SK-N-SH (cell line): ENCODE measurements at regions not wholly inside any gene's neighbourhood (a gene's known extent, or its start where the extent isn't known, plus 50 kb on each side); places are given as distances from the start of the nearest gene placed in this dataset.

Experiments used
- CTCF ChIA-PET: fragments of 300-600, 350-600 bp; formaldehyde crosslinking; extraction: SDS; loops from one replicate; lab custom pipeline; 2021; lab: Yijun Ruan, JAX
- POLR2A ChIA-PET: fragments of 350-600 bp; sonication (Branson Sonifier 250); formaldehyde crosslinking; extraction: SDS; loops from one replicate; lab custom pipeline; 2020; ENCODE audit warnings: antibody characterized with exemption, inconsistent platforms; lab: Yijun Ruan, JAX
- DNase-seq: peaks from one replicate; pipeline ENCODE4 v3.0.0; 2012
- H2AFZ ChIP-seq: fragments of 200-600 bp; sonication (generic); 2 replicates; pipeline ENCODE4 v1.8.1; 2016; ENCODE audit warnings: antibody characterized with exemption, mild to moderate bottlenecking, low read depth
- H3F3A ChIP-seq: fragments of 200-600 bp; sonication (generic); replicated peaks from 2 replicates; pipeline ENCODE3; 2016; ENCODE audit warnings: antibody characterized with exemption, mild to moderate bottlenecking; ENCODE audit not compliant: insufficient read depth
- H3K27ac ChIP-seq, 2 experiments: fragments of 200-500 bp in 1 of 2; fragments of 200-600 bp in 1 of 2; sonication (Bioruptor generic) in 1 of 2; sonication (generic), shearing (Covaris generic) in 1 of 2; 2 replicates each; pipeline versions ENCODE4 v1.5.1 to v1.6.1; 2014 to 2016; ENCODE audit warnings: low read depth in 2 of 2, inconsistent platforms in 1 of 2, low read length in 1 of 2, mild to moderate bottlenecking in 1 of 2, mixed read lengths in 1 of 2
- H3K27me3 ChIP-seq: fragments of 200-600 bp; sonication (generic), shearing (Covaris generic); 2 replicates; pipeline ENCODE4 v1.6.1; 2016; ENCODE audit warnings: mixed run types; ENCODE audit not compliant: insufficient read depth
- H3K36me3 ChIP-seq, 2 experiments: fragments of 200-500 bp in 1 of 2; fragments of 200-600 bp in 1 of 2; sonication (Bioruptor generic) in 1 of 2; sonication (generic) in 1 of 2; replicated peaks in 1 of 2; 2 replicates each; pipeline versions ENCODE3 to v1.5.1; 2014 to 2016; ENCODE audit warnings: low read length in 1 of 2, mild to moderate bottlenecking in 1 of 2; ENCODE audit not compliant: insufficient read depth in 2 of 2, control insufficient read depth in 1 of 2
- H3K4me1 ChIP-seq, 2 experiments: fragments of 200-500 bp in 1 of 2; fragments of 200-600 bp in 1 of 2; sonication (Bioruptor generic) in 1 of 2; sonication (generic), shearing (Covaris generic) in 1 of 2; 2 replicates each; pipeline versions ENCODE4 v1.5.1 to v1.6.1; 2014 to 2016; ENCODE audit warnings: low read depth in 1 of 2, low read length in 1 of 2, mixed run types in 1 of 2; ENCODE audit not compliant: insufficient read depth in 2 of 2, control insufficient read depth in 1 of 2
- H3K4me2 ChIP-seq: fragments of 200-600 bp; sonication (generic), shearing (Covaris generic); 2 replicates; pipeline ENCODE4 v1.6.1; 2017; ENCODE audit warnings: mixed run types
- H3K4me3 ChIP-seq, 2 experiments: fragments of 200-500 bp in 1 of 2; fragments of 200-600 bp in 1 of 2; sonication (Bioruptor generic) in 1 of 2; sonication (generic), shearing (Covaris generic) in 1 of 2; 2 replicates each; pipeline versions ENCODE4 v1.5.1 to v1.8.1; 2014 to 2016; ENCODE audit warnings: low read depth in 2 of 2, inconsistent platforms in 1 of 2, low read length in 1 of 2, mild to moderate bottlenecking in 1 of 2, mixed read lengths in 1 of 2, moderate library complexity in 1 of 2
- H3K79me2 ChIP-seq: fragments of 200-600 bp; sonication (generic); 2 replicates; pipeline ENCODE4 v1.8.1; 2017; ENCODE audit warnings: mild to moderate bottlenecking; ENCODE audit not compliant: insufficient read depth
- H3K9ac ChIP-seq: fragments of 200-600 bp; sonication (generic); 2 replicates; pipeline ENCODE4 v1.6.1; 2017; ENCODE audit warnings: mixed run types
- H3K9me2 ChIP-seq: fragments of 200-600 bp; sonication (generic); 2 replicates; pipeline ENCODE4 v1.6.1; 2017; ENCODE audit warnings: mixed run types
- H3K9me3 ChIP-seq: fragments of 200-600 bp; sonication (generic); 2 replicates; pipeline ENCODE4 v1.6.1; 2017; ENCODE audit warnings: mixed run types, mild to moderate bottlenecking, moderate library complexity
- H4K20me1 ChIP-seq: fragments of 200-600 bp; sonication (generic); 2 replicates; pipeline ENCODE4 v1.6.1; 2017; ENCODE audit warnings: mild to moderate bottlenecking, mixed run types; ENCODE audit not compliant: insufficient read depth
- CHD2 ChIP-seq: fragments of 150-350 bp; IDR thresholded peaks from 2 replicates; pipeline ENCODE4 v1.6.1; 2018; ENCODE audit warnings: low read length; ENCODE audit not compliant: partially characterized antibody
- ELF1 ChIP-seq: IDR thresholded peaks from 2 replicates; pipeline ENCODE4 v1.4.0; 2012
- EZH2phosphoT487 ChIP-seq: fragments of 200-600 bp; sonication (generic); IDR thresholded peaks from 2 replicates; pipeline ENCODE4 v1.6.1; 2017; ENCODE audit warnings: low read depth, mixed run types, mild to moderate bottlenecking, antibody characterized with exemption, moderate library complexity, borderline replicate concordance
- FOSL2 ChIP-seq: IDR thresholded peaks from 2 replicates; pipeline ENCODE4 v1.4.0; 2012; ENCODE audit warnings: low read depth, mild to moderate bottlenecking, moderate library complexity, borderline replicate concordance
- FOXM1 ChIP-seq: IDR thresholded peaks from 2 replicates; pipeline ENCODE4 v1.4.0; 2012; ENCODE audit warnings: low read depth, mild to moderate bottlenecking
- GABPA ChIP-seq: IDR thresholded peaks from 2 replicates; pipeline ENCODE4 v1.4.0; 2012; ENCODE audit warnings: low read depth, mild to moderate bottlenecking
- GATA2 ChIP-seq: sonication (generic); formaldehyde crosslinking; IDR thresholded peaks from 2 replicates; pipeline ENCODE4 v1.5.0; 2020; ENCODE audit warnings: mild to moderate bottlenecking, missing genetic modification reagents
- JUND ChIP-seq: IDR thresholded peaks from 2 replicates; pipeline ENCODE4 v1.4.0; 2012
- MEF2A ChIP-seq: IDR thresholded peaks from 2 replicates; pipeline ENCODE4 v1.4.0; 2012; ENCODE audit warnings: low read depth, borderline replicate concordance
- MXI1 ChIP-seq: IDR thresholded peaks from 2 replicates; pipeline ENCODE4 v1.6.1; 2012; ENCODE audit warnings: mild to moderate bottlenecking, low read depth, low read length, improper control_type of control experiment
- NRF1 ChIP-seq: IDR thresholded peaks from 2 replicates; pipeline ENCODE4 v1.6.1; 2012; ENCODE audit warnings: low read depth, mild to moderate bottlenecking, low read length
- POLR2AphosphoS5 ChIP-seq: IDR thresholded peaks from 2 replicates; pipeline ENCODE4 v1.6.1; 2012; ENCODE audit warnings: low read depth, low read length
- RFX5 ChIP-seq: IDR thresholded peaks from 2 replicates; pipeline ENCODE4 v1.6.1; 2012; ENCODE audit warnings: mild to moderate bottlenecking, improper control_type of control experiment, low read length
- YY1 ChIP-seq: IDR thresholded peaks from 2 replicates; pipeline ENCODE4 v1.4.0; 2012; ENCODE audit warnings: low read depth, mild to moderate bottlenecking
- ZBTB33 ChIP-seq: IDR thresholded peaks from 2 replicates; pipeline ENCODE4 v1.4.0; 2012; ENCODE audit warnings: low read depth, borderline replicate concordance
- WGBS: methylation state at CpG from one replicate; pipeline ENCODE4 v1.1.6; 2017; ENCODE audit warnings: low lambda C conversion rate; 5-methylcytosine and 5-hydroxymethylcytosine counted together
- TF ChIP-seq, protein P1 (sequence below): IDR thresholded peaks from 2 replicates; pipeline ENCODE4 v1.6.1; 2012; ENCODE audit warnings: mild to moderate bottlenecking, low read depth, low read length, moderate library complexity

DNA sequence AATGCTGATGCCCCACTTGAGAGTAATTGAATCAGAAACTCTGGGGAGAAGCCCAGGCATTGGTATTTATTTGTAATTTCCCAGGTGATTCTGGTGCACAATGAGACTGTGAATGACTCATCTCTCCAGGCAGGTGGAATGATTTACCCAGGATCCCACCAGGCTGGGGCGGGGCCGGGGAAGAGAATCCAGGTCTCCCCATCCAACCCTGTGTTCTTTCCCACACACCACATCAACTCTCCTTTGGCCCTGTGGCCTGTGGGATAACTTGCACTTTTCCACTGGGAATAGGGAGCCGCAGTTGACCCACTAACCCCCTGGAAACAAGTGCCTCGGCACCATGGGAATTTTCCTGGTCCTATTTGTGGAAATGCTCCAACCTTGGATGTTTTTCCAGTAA is 409.8 kb downstream of the ZNF521 start (continued):
- TF ChIP-seq ZBTB33 (no peak), JUND (no peak)
- TF ChIP-seq, all 33 proteins: peak for 0

- no peak overlapping the region for H3K4me2 ChIP-seq
- no peak for TF ChIP-seq FOXM1
- no peak for TF ChIP-seq YY1
- no peak for TF ChIP-seq GABPA
- TF ChIP-seq, all 33 proteins: peak for 0
- H3K9ac ChIP-seq = no peak overlapping the region
- H3K9me2 ChIP-seq = no peaks in the 10 kb centered on the region
- no peaks in the 10 kb centered on the region for H4K20me1 ChIP-seq
- no peaks in the 10 kb centered on the region for H3K36me3 ChIP-seq
- H3K4me1 ChIP-seq = no peaks in the 10 kb centered on the region; a peak in 1 of 4 replicates
- no peak for DNase-seq
- H3K27ac ChIP-seq = no peak overlapping the region
- POLR2A ChIA-PET = no interaction called here
- H2AFZ ChIP-seq = no peak overlapping the region
- no peaks in the 10 kb centered on the region for H3K79me2 ChIP-seq
- 54% methylated on average over 8 of the region's 8 CpGs for WGBS
- no peaks in the 10 kb centered on the region for H3K27me3 ChIP-seq
- H3K9me3 ChIP-seq = no peaks in the 10 kb centered on the region
- H3F3A ChIP-seq = no peaks in the 10 kb centered on the region
- CTCF ChIA-PET = no interaction called here
- H3K4me3 ChIP-seq = no peak overlapping the region
Measured at GRCh38 chr18:24947521-24948305, 404.3 kb downstream of the ZNF521 start.

- H3K27ac ChIP-seq = no peak overlapping the region
- no peaks in the 10 kb centered on the region for H3K79me2 ChIP-seq
- H3K4me2 ChIP-seq = no peak overlapping the region
- POLR2A ChIA-PET = no interaction called here
- H2AFZ ChIP-seq = no peak overlapping the region
- H4K20me1 ChIP-seq = no peaks in the 10 kb centered on the region
- no peaks in the 10 kb centered on the region for H3K27me3 ChIP-seq
- 56% methylated on average over 5 of the region's 5 CpGs for WGBS
- TF ChIP-seq ELF1 (no peak), FOSL2 (no peak), MEF2A (no peak), NRF1 (no peak), POLR2AphosphoS5 (no peak), EZH2phosphoT487 (no peak), GABPA (no peak), RFX5 (no peak), GATA2 (CRISPR knock-in tag) (no peak), MXI1 (no peak), CHD2 (no peak)
- TF ChIP-seq, protein P1, sequence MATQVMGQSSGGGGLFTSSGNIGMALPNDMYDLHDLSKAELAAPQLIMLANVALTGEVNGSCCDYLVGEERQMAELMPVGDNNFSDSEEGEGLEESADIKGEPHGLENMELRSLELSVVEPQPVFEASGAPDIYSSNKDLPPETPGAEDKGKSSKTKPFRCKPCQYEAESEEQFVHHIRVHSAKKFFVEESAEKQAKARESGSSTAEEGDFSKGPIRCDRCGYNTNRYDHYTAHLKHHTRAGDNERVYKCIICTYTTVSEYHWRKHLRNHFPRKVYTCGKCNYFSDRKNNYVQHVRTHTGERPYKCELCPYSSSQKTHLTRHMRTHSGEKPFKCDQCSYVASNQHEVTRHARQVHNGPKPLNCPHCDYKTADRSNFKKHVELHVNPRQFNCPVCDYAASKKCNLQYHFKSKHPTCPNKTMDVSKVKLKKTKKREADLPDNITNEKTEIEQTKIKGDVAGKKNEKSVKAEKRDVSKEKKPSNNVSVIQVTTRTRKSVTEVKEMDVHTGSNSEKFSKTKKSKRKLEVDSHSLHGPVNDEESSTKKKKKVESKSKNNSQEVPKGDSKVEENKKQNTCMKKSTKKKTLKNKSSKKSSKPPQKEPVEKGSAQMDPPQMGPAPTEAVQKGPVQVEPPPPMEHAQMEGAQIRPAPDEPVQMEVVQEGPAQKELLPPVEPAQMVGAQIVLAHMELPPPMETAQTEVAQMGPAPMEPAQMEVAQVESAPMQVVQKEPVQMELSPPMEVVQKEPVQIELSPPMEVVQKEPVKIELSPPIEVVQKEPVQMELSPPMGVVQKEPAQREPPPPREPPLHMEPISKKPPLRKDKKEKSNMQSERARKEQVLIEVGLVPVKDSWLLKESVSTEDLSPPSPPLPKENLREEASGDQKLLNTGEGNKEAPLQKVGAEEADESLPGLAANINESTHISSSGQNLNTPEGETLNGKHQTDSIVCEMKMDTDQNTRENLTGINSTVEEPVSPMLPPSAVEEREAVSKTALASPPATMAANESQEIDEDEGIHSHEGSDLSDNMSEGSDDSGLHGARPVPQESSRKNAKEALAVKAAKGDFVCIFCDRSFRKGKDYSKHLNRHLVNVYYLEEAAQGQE = no peak
- TF ChIP-seq, all 33 proteins: peak for 0
- Histone ChIP-seq H3K4me1 (no peaks in the 10 kb centered on the region; a peak in 1 of 4 replicates), H3K4me3 (no peak overlapping the region), H3K9ac (no peak overlapping the region), H3K9me3 (no peaks in the 10 kb centered on the region), H3K9me2 (no peaks in the 10 kb centered on the region), H3F3A (no peaks in the 10 kb centered on the region), H3K36me3 (no peaks in the 10 kb centered on the region)
- no peak for DNase-seq
- CTCF ChIA-PET = no interaction called here
Measured at GRCh38 chr18:24949908-24950307, 402.1 kb downstream of the ZNF521 start.
